OCI-M2 (cell line): ENCODE measurements at regions not wholly inside any gene's neighbourhood (a gene's known extent, or its start where the extent isn't known, plus 50 kb on each side); places are given as distances from the start of the nearest gene placed in this dataset.
"Not testable (repeated sequence)": the region's sequence is repeated elsewhere in the genome, so short reads cannot be mapped to it uniquely, and the experiment has no call there.

Experiments used
- DNase-seq: peaks from one replicate; lab custom pipeline; 2025; ENCODE audit not compliant: unreplicated experiment; lab: John Stamatoyannopoulos, UW

- no peak for DNase-seq
These were observed 704.9 kb upstream of the PABPC4L start for GRCh38 chr4:134906404-134907023.

GRCh38 chr4:134905061-134905460 is 703.5 kb upstream of the PABPC4L start:
- no peak for DNase-seq

GRCh38 chr4:134888156-134888555 is 686.6 kb upstream of the PABPC4L start:
- no peak for DNase-seq

- no peak for DNase-seq
These were observed 683.8 kb upstream of the PABPC4L start for GRCh38 chr4:134885436-134885835.

GRCh38 chr4:134883831-134884449 is 682.4 kb upstream of the PABPC4L start:
- no peak for DNase-seq

GRCh38 chr4:134879019-134879418 is 677.4 kb upstream of the PABPC4L start:
- no peak for DNase-seq

- no peak for DNase-seq
These were observed 665.4 kb upstream of the PABPC4L start for GRCh38 chr4:134867027-134867426.

GRCh38 chr4:134865675-134866074 is 664.1 kb upstream of the PABPC4L start:
- DNase-seq, result no peak

GRCh38 chr4:134862116-134862515 is 660.5 kb upstream of the PABPC4L start:
- no peak for DNase-seq

- DNase-seq, result no peak
These were observed 647.1 kb upstream of the PABPC4L start for GRCh38 chr4:134848681-134849080.

GRCh38 chr4:134830741-134831140 is 629.2 kb upstream of the PABPC4L start:
- not testable (repeated sequence) for DNase-seq

GRCh38 chr4:134812611-134813010 is 611.0 kb upstream of the PABPC4L start:
- no peak for DNase-seq

- no peak for DNase-seq
These were observed 605.7 kb upstream of the PABPC4L start for GRCh38 chr4:134807231-134807745.

- DNase-seq, result no peak
These were observed 597.0 kb upstream of the PABPC4L start for GRCh38 chr4:134798573-134798972.

GRCh38 chr4:134787315-134787714 is 585.7 kb upstream of the PABPC4L start:
- no peak for DNase-seq

GRCh38 chr4:134780244-134780643 is 578.7 kb upstream of the PABPC4L start:
- no peak for DNase-seq

- DNase-seq, result no peak
These were observed 576.0 kb upstream of the PABPC4L start for GRCh38 chr4:134777606-134778005.

- no peak for DNase-seq
These were observed 572.0 kb upstream of the PABPC4L start for GRCh38 chr4:134773497-134774000.

GRCh38 chr4:134762053-134762452 is 560.5 kb upstream of the PABPC4L start:
- DNase-seq, result no peak

- no peak for DNase-seq
These were observed 554.8 kb upstream of the PABPC4L start for GRCh38 chr4:134756421-134756820.

- DNase-seq, result no peak
These were observed 552.9 kb upstream of the PABPC4L start for GRCh38 chr4:134754301-134755019.

- no peak for DNase-seq
These were observed 551.8 kb upstream of the PABPC4L start for GRCh38 chr4:134753390-134753789.
